Gastrocnemius medialis (tissue), 4 donors: ENCODE measurements at regions not wholly inside any gene's neighbourhood (a gene's known extent, or its start where the extent isn't known, plus 50 kb on each side); places are given as distances from the start of the nearest gene placed in this dataset.

Source experiments
- CTCF ChIP-seq, 5 experiments: fragments of 450-650 bp in 3 of 5; fragments of 200-600 bp in 2 of 5; sonication (generic) in 2 of 5; IDR thresholded peaks in 4 of 5; conservative IDR thresholded peaks in 1 of 5; 1 replicate in 4 of 5; 2 replicates in 1 of 5; pipeline ENCODE4 v1.5.1; 2016 to 2019; ENCODE audit warnings: antibody characterized with exemption in 5 of 5, mild to moderate bottlenecking in 3 of 5, moderate library complexity in 3 of 5
- POLR2A ChIP-seq, 2 donors: fragments of 450-650 bp; IDR thresholded peaks; one replicate each; pipeline ENCODE4 v1.6.1; 2017; ENCODE audit warnings: antibody characterized with exemption in 2 of 2, mild to moderate bottlenecking in 2 of 2, moderate library complexity in 2 of 2

DNA sequence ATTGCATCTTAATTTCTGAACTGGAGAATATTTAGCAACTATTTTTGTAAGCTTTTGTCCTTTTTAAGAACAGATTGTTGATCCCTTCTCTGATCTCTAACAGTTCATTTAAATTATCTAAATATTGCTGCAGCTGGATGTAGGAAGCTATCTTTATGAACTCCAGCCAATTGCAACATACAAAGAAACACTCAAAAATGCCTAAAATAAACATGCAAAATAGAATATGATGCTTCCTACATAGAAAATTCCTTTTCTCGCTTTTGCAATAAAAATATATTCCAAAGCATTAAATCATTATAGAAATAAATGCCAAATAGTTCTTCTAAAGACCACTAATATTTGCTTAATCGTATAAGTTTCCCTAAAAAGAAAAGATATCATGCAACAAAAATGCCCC is 218.6 kb downstream of the LURAP1L start:
- no peak for TF ChIP-seq CTCF (IDR thresholded peaks at IDR 0.05 in 4 of 5, conservative IDR thresholded peaks at IDR 0.05 in 1 of 5)
- no peak for TF ChIP-seq POLR2A (IDR thresholded peaks at IDR 0.05)
